GM12891 (cell line): ENCODE measurements at regions not wholly inside any gene's neighbourhood (a gene's known extent, or its start where the extent isn't known, plus 50 kb on each side); places are given as distances from the start of the nearest gene placed in this dataset.

ENCODE experiments used
- PAX5 ChIP-seq: IDR thresholded peaks from 2 replicates; pipeline ENCODE4 v1.6.1; 2011; ENCODE audit warnings: low read length, moderate library complexity, mild to moderate bottlenecking; ENCODE audit not compliant: insufficient read depth, severe bottlenecking
- POLR2A ChIP-seq: IDR thresholded peaks from 2 replicates; pipeline ENCODE4 v1.6.1; 2011; ENCODE audit warnings: low read depth, low read length, control low read depth
- POLR2AphosphoS5 ChIP-seq: IDR thresholded peaks from 2 replicates; pipeline ENCODE4 v1.6.1; 2011; ENCODE audit warnings: low read depth, low read length, control low read depth
- POU2F2 ChIP-seq: IDR thresholded peaks from 2 replicates; pipeline ENCODE4 v1.6.1; 2011; ENCODE audit warnings: low read depth, mild to moderate bottlenecking, control low read depth, low read length, moderate library complexity
- SPI1 ChIP-seq: IDR thresholded peaks from 2 replicates; pipeline ENCODE4 v1.6.1; 2011; ENCODE audit warnings: low read depth, low read length, control low read depth
- TAF1 ChIP-seq: IDR thresholded peaks from 2 replicates; pipeline ENCODE4 v1.6.1; 2011; ENCODE audit warnings: low read depth, low read length, control low read depth

- TF ChIP-seq POLR2AphosphoS5 (no peak), POLR2A (no peak), TAF1 (no peak), POU2F2 (no peak), SPI1 (no peak), PAX5 (no peak)
Measured at GRCh38 chr3:56890448-56891091, 88.8 kb upstream of the ARHGEF3 start.
